HG03457 (cell line): ENCODE measurements at regions not wholly inside any gene's neighbourhood (a gene's known extent, or its start where the extent isn't known, plus 50 kb on each side); places are given as distances from the start of the nearest gene placed in this dataset.
"Not testable (repeated sequence)": the region's sequence is repeated elsewhere in the genome, so short reads cannot be mapped to it uniquely, and the experiment has no call there.

Experiments used
- ATAC-seq: cut with Tn5 transposase; IDR thresholded peaks from one replicate; pipeline ENCODE4 v1.9.1; 2021; ENCODE audit warnings: moderate number of reproducible peaks; ENCODE audit not compliant: unreplicated experiment

DNA sequence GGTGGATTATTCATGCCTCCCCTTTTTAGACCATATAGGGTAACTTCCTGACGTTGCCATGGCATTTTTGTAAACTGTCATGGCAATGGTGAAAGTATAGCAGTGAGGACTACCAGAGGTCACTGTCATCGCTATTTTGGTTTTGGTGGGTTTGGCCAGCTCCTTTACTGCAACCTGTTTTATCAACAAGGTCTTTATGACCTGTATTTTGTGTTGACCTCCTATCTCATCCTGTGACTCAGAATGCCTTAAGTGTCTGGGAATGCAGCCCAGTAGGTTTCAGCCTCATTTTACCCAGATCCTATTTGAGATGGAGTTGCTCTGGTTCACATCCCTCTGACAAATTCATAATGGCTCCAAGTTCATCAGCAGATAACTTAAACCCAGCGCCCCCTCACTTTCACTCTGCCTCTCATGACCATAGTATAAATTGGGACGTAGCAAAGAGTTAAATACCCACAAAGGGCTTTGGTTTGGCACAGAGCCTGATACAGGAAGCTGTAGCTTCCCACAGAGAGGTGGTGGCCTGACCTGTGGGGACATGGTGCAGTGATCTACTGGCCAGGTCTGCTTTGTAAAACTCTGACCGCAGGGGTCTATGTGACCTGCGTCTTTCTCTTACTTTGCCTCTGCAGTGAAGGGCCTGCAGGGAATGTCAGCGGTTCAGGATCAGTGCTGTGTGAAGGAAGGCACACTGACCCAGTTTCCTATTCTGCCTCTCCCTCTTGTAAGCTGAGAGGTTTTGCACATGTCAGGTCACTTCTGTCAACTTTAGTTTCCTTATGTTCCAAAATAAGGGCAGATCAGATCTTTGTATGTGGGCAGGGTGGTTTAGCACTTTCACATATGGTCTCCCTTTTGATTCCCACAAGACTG, 78.1 kb upstream of the ZNF644 start:
- ATAC-seq = no peak

- no peak for ATAC-seq
These were observed 76.6 kb upstream of the ZNF644 start for GRCh38 chr1:91098299-91098906.

- not testable (repeated sequence) for ATAC-seq
These were observed 73.5 kb upstream of the ZNF644 start for GRCh38 chr1:91095321-91095720.

DNA sequence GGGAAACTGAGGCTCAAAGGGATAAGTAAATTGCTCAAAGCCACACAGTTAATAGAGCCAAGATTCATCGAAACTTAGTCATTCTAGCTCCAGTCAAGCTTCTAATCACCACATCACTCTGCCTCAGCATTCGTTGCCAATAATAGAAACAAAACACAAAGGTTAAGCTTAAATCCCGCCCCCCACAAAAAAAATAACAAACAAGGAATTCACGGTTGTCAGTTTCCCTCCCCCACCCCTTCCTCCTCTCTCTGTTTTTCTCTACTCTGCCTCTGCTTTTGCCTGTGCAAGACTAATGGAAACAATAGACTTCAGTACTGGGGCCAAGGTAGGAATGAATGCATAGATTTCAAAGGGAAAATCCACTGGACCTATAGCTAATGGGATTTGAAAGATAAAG, 70.7 kb upstream of the ZNF644 start:
- ATAC-seq = no peak

- ATAC-seq = no peak
These were observed 70.0 kb upstream of the ZNF644 start for GRCh38 chr1:91091812-91092211.

- ATAC-seq = no peak
These were observed 58.8 kb upstream of the ZNF644 start for GRCh38 chr1:91080650-91081049.

DNA sequence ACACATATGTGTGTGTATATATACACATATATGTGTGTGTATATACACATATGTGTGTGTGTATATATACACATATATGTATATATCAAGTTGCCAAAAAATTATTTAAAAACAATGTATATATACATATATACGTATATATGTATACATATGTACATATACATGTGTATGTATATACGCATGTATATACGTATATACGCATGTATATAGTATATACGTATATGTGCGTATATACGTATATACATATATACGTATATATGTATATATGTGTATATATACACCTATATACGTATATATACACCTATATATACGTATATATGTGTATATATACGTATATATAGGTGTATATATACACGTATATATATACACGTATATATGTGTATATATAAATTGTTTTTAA, 57.0 kb upstream of the ZNF644 start:
- ATAC-seq = no peak

- ATAC-seq = no peak
These were observed 55.0 kb upstream of the ZNF644 start for GRCh38 chr1:91076834-91077233.

DNA sequence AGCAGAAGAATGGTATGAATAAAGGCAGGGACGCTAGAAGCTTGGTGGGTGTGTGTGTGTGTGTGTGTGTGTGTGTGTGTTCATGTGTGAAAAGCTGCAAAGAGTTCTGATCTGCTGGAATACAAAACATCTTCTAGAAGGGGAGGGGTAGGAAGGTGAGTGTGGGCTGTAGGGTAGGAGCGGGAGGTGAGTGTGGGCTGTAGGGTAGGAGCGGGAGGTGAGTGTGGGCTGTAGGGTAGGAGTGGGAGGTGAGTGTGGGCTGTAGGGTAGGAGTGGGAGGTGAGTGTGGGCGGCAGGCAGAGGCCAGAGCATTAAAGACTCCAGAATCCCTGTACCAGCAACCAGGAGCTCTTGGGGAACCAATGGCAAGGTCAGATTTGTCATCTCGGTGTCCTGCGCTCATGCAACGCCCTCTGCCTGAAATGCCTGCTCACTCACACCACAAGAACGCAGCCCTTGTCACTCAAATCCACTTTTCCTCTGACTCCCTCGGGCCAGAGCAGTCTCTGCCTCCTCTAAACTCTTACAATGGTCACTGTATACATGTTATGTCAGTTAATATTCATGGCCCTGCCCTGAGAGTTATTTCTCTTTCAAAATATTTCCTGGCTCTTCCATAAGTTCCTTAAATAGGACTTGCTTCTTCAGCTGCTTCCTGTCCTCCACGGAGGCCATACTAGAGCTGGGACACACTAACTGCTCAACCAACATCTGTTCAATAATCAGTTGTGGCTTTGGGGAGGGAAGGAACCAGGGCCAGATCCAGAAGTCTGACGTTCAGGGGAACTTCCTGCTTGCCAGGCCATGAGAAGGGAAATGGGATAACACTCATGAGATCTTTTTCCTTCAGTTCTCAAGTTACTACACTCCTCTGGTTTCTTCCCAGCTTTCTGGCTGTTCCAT, 53.6 kb upstream of the ZNF644 start:
- no peak for ATAC-seq

- ATAC-seq = no peak
These were observed 51.5 kb upstream of the ZNF644 start for GRCh38 chr1:91073299-91073698.

DNA sequence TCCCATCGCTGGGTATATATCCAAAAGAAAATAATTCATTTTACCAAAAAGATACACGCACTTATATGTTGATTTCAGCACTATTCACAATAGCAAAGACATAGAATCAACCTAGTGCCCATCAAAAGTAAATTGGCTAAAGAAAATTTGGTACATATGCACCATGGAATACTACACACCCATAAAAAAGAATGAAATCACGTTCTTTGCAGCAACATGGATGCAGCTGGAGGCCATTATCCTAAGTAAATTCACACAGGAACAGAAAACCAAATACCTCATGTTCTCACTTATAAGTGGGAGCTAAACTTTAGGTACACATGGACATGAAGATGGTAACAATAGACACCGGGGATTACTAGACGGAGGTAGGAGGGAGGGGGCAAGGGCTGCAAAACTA, 50.0 kb upstream of the ZNF644 start:
- ATAC-seq = no peak
